NCI-H2196 (cell line): ENCODE measurements at regions not wholly inside any gene's neighbourhood (a gene's known extent, or its start where the extent isn't known, plus 50 kb on each side); places are given as distances from the start of the nearest gene placed in this dataset.
"Not testable (repeated sequence)": the region's sequence is repeated elsewhere in the genome, so short reads cannot be mapped to it uniquely, and the experiment has no call there.

Experiments
- DNase-seq: peaks from one replicate; lab custom pipeline; 2025; ENCODE audit not compliant: unreplicated experiment; lab: John Stamatoyannopoulos, UW

DNA sequence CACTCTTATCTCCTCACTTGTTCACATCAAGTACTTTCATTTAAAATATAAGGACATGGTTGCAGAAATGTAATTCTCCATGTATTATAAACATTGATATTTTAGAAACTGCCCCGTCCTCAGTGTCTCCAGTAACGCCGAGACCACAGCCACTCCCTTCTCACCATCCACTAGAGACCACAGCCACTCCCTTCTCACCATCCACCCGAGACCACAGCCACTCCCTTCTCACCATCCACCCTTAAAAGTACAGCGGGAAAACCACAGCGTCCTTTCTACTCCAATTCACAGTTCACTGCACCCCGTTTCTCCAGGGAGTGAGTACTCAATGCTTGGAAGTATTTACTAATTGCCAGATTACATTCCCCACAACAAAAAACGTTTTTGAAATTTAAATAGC lies 1452.2 kb upstream of the ACVR2A start:
- no peak for DNase-seq

DNA sequence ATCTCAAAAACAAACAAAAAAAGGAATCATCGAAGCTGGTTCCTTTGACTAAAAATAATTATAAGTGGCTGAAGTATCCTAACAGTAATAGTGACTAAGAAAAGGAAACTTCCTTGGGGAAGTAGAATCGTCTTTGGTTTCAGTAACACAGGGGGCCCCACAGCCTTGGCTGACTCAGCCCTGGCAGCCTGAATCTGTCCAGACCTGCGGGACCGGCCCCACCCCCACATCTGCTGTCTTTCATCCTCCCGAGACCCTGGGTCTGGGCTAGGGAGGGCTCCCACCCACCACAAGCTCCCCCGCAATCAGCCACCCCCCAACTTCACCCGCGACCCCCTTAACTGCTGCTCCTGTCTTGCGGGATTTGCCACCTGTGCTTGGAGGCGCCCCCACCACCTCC lies 1452.6 kb upstream of the ACVR2A start:
- no peak for DNase-seq

GRCh38 chr2:146388757-146389156 lies 1456.1 kb upstream of the ACVR2A start:
- no peak for DNase-seq

DNA sequence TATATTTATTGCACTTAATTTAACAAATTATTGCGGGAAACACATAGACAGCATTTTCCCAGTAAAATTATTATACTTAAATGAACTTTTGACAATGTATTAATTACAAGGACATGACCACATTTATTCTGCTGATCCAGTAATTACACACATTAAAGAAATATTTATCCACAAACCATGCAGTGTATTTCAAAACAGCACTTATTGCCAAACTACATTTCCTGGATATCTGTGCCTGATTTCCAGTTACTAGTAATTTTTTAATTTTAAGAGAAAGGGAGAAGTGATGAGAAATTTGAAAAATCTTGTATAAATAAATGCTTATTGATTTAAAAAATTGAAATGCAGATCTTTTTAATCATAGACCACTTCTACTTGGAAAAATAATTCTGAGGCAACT lies 1458.7 kb upstream of the ACVR2A start:
- no peak for DNase-seq

- DNase-seq = no peak
These were observed 1459.8 kb upstream of the ACVR2A start for GRCh38 chr2:146385031-146385430.

DNA sequence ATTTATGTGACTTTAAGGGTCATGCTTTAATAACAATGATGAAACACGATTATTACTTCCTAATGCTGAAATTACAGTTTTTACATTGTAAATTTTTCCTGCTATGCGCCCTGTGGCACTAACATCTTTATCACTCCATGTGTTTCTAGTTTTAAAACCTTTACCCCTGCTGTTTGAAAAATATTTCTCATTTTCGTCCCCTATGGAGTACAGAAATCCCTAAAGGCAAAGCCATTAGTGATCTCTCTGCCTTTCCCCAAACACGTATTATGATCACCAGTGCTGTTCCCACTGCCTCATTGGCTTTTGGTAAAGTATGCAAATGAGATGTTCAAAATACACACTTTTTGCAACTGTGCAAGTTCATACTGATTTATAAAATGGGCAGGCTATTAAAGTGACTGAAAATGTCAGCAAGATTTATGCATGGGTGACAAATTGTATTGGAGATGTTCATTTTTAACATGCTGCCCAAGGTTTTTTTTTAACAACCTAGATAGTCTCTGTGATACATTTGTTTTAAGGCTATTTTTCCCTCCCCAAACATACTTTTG lies 1468.2 kb upstream of the ACVR2A start:
- DNase-seq = no peak

DNA sequence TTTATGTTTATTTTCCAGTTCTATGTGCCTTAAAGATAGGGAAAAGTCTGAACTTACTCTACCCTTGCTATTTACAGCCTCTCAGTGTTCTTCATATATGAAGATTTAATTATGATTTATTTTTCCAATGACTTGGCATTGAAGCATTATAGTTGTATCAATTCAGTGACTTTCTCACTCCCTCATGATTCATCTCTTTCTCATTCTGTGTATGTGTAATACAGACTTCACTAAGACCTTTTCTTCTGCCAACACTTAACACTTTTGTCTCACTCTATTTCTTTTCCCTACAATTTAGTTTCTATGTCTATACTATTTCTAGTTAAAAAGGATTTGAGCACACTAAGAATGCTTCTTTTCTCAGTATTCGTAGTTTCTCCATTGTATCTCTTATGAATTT lies 1470.3 kb upstream of the ACVR2A start:
- no peak for DNase-seq

GRCh38 chr2:146371364-146371763 lies 1473.5 kb upstream of the ACVR2A start:
- not testable (repeated sequence) for DNase-seq

DNA sequence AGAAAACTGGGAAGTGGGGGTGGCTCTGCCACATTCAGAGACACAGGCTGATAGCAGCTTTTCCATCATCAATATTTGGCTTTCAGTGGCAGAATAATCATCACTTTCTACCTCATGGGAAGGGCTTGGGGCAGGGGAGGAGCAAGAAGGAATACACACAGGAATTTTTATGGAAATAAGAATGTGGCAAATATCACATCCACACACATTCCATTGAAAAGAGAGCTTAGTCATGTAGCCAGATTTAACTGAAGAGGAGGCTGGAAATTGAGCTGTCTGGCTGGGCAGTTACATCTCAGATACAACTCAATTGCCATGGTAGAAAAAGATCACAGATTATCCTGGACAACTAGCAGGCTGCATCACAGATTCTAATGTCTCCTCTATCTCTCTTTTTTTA lies 1474.0 kb upstream of the ACVR2A start:
- no peak for DNase-seq

DNA sequence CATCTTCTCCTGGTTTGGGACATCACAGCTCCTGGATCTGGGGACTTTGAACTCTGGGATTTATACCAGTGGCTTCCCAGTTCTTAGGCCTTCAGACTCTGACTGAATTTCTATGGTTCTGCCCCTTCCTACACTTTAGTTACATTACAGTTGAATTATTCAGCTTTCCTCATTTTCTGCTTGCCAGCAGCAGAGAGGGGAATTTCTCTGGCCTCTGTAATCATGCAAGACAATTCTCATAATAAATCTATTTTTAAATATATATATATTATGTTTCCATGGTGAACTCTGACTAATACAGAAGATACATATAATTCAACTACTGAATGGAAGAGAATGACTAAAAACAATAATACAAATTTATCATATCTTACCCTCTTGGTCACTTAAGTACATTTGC lies 1478.6 kb upstream of the ACVR2A start:
- DNase-seq = no peak

- no peak for DNase-seq
These were observed 1479.8 kb upstream of the ACVR2A start for GRCh38 chr2:146365041-146365440.

DNA sequence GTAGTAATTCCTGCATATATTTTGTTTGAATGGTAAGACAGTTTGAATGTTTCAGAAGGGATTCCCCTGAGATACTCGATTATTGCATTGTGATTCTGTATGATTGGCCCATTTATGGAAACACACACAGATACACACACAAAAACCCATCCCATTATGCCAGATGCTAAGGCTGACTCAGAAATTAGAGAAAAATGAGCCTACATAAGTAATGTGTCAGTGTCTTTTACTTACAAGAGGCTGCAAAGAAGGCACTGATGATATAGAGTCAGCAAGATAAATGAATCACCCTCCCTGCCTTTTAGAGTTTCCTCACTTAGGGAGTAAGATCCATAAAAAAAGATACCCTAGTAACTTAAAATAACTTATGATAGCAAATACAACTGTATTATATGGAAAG lies 1481.1 kb upstream of the ACVR2A start:
- DNase-seq = no peak

DNA sequence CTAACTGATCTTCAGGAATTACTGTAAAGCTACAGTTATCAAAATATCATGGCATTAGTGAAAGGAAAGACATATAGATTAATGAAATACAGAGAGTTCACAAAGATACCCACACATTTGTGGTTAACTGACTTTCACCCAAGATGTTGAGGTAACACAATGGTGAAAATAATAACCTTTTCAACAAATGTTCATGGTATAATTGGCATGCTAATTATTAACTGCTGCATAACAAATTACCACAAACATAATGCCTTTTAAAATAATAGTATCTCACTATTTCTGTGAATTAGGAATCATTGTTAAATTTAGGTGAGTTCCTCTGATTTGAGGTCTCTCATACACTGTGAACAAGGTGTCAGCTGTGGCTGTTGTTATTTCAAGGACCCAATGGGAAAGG lies 1493.1 kb upstream of the ACVR2A start:
- no peak for DNase-seq

DNA sequence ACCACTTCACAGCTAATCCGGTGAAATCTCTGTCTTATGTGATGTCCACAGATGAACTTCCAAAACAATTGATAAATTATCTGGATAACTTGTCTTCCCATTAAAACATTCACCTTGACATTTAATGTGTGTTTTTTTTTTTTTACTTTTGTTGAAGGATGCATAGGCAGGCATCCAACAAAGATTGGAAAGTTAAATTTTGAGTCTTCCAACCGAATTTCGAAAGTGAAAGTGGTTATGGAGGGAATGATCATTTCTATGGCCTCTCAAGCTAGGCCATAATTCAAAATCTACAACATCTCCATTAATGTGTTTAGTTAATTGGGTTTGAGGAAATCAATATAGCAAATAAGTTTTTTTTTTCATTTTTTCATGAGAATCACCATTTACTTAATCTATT lies 1495.5 kb upstream of the ACVR2A start:
- DNase-seq = no peak

DNA sequence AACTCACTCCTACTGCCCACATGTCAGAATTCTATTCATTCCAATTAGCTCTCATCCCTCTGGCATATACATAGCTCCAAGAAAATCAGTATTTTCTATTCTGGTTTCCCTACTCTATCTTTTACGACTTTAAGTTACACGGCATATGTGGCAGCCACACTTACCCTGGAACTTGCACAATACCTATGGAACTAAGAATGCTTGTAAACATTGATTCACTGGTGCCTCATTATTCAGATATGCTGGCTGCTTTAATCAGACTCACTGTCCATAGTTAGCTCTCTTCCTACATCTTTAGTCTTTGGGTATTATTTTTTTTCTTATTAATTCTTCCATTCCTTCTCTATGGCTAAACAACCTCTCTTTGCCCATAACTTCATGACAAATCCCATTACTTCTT lies 1519.9 kb upstream of the ACVR2A start:
- no peak for DNase-seq

DNA sequence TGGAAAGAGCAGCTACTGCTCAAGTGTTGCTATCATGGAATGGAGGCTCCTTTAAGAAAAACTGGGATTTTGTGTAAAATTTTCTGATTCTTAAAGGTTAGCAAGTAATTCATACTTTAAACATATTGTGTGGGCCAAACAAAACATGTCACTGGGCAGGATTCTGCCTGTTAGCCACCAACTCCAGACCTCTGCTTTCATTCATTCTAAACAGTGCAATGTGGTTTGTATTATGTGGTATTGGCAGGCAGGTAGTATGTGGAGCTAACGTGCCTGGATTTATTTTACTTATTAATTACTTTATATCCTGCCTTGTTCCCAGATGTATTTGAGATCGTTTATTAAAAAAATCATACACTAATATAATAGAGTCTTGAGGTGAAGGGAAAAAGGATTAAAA lies 1521.3 kb upstream of the ACVR2A start:
- DNase-seq = no peak

DNA sequence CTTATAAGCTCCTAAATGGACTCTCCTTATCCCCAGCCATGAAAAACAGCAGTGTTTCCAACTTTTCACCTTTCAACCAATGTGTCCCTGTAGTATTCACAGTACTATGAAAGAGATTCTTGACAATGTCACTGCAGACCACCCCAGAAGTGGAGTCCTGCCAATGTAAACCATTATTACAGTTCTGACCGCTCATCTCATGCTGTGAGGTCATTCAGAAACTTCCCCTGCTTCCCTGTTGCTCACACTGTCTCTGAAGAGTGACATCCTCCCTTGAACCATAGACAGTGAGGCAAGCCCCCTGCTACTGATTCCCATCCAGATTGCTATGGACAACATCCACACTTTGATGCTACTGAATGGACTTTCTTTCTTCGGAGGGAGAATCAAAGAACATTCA lies 1523.7 kb upstream of the ACVR2A start:
- DNase-seq = no peak

DNA sequence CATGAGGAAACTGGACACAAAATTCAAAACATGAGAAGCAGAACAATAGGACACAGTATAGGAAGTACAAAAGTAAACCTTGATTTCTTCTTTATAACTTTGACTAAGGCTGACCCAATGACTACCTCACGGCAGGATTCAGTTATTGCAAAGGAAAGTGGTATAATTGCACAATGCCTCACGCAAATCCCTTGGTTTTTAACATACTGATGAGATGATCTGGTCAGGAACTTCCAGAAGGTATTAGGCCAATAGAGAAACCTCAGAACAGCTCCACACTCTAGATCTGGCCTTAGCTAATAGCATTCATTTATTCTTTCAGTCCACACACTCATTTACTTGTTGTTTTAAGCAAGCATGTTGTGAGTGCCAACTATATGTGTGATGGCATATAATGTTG lies 1526.9 kb upstream of the ACVR2A start:
- no peak for DNase-seq

- DNase-seq = no peak
These were observed 1531.9 kb upstream of the ACVR2A start for GRCh38 chr2:146312899-146313298.

- DNase-seq = no peak
These were observed 1539.7 kb upstream of the ACVR2A start for GRCh38 chr2:146305164-146305563.

- DNase-seq = no peak
These were observed 1543.5 kb upstream of the ACVR2A start for GRCh38 chr2:146301287-146301686.

GRCh38 chr2:146295080-146295670 lies 1549.7 kb upstream of the ACVR2A start:
- DNase-seq = no peak

DNA sequence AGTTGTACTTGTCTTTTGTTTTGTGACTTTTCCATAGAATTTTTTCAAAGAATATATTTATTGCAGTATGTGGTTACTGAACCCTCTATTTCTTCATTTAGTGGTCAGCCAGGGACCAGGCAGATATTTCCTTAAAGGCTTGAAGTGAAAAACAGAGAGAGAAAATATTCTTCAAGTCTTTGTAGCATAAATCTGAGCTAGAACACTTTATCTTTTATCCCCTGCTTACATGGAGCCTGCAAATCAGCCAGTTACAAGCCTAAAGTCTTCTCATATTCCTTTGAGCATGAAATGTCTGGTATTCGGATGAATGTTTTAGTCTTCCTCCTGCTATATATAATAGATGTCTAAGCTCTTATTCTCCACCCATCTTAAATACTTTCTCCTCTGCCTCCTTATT lies 1557.5 kb upstream of the ACVR2A start:
- DNase-seq = no peak
